ENCODE measurements at regions not wholly inside any gene's neighbourhood (a gene's known extent, or its start where the extent isn't known, plus 50 kb on each side); places are given as distances from the start of the nearest gene placed in this dataset.
A peak's percentile ranks its signal among the peaks of the same experiment; 100 is the strongest.

GRCh38 chr14:25436288-25436875, 386.4 kb upstream of the STXBP6 start:
- DNase-seq (ENCODE audit: extremely low read depth in 1 of 4, low spot score in 3 of 4), result no peak
- no peak overlapping the region for H3K4me3 ChIP-seq
- BruUV-seq (replicated peaks), result no TSS peak
- H3K9me1 ChIP-seq (ENCODE audit: control insufficient read depth, insufficient read depth, low read length), result no peaks in the 10 kb centered on the region
- intact Hi-C loops (cut with micrococcal nuclease) (no loop called here), in situ Hi-C loops (cut with MboI) (no loop called here)
- no peaks in the 10 kb centered on the region for H3K27me3 ChIP-seq (ENCODE audit: control insufficient read depth in 2 of 2, insufficient read depth in 2 of 2, low read length in 2 of 2)
- POLR2A ChIA-PET, result no interaction called here
- no peaks in the 10 kb centered on the region for H4K20me1 ChIP-seq (replicated peaks; ENCODE audit: control insufficient read depth, insufficient read depth, low read length)
- H3K36me3 ChIP-seq (ENCODE audit: control insufficient read depth, insufficient read depth, low read length), result no peaks in the 10 kb centered on the region
- WGBS (ENCODE audit: insufficient coverage, low coverage, missing lambda C conversion rate), result 0% methylated on average over 2 of the region's 2 CpGs
- H3K9me3 ChIP-seq (replicated peaks; ENCODE audit: control insufficient read depth, insufficient read depth, low read depth, low read length), result no peaks in the 10 kb centered on the region
- TF ChIP-seq PKNOX1 (IDR thresholded peaks at IDR 0.05), result no peak
- no peak for TF ChIP-seq PHTF2 (CRISPR knock-in tag; IDR thresholded peaks at IDR 0.05)
- no peak overlapping the region for H3K9ac ChIP-seq (ENCODE audit: insufficient read depth in 1 of 2, low read depth in 2 of 2, low read length in 2 of 2)
- FAIRE-seq, result no peak
- CTCF ChIA-PET (ENCODE audit: low intra/inter-chr PET ratio), result no interaction called here
- H2AFZ ChIP-seq (ENCODE audit: low read depth, low read length), result no peak overlapping the region
- H3K4me2 ChIP-seq (ENCODE audit: insufficient read depth, low read length), result no peak overlapping the region
- H3K79me2 ChIP-seq (ENCODE audit: control insufficient read depth, insufficient read depth, low read length), result no peaks in the 10 kb centered on the region
- H3K27ac ChIP-seq (ENCODE audit: extremely low read depth, low read depth, low read length), result no peak overlapping the region
- no peak for ATAC-seq
- H3K4me1 ChIP-seq (replicated peaks in 1 of 2; ENCODE audit: control insufficient read depth in 2 of 2, insufficient read depth in 2 of 2, low read length in 2 of 2), result no peaks in the 10 kb centered on the region

GRCh38 chr14:25431211-25432076, 381.5 kb upstream of the STXBP6 start:
- no peaks in the 10 kb centered on the region for H3K27me3 ChIP-seq (ENCODE audit: control insufficient read depth in 2 of 2, insufficient read depth in 2 of 2, low read length in 2 of 2)
- CTCF ChIA-PET (ENCODE audit: low intra/inter-chr PET ratio), result no interaction called here
- intact Hi-C loops (cut with micrococcal nuclease), result no loop called here

More at GRCh38 chr14:25431211-25432076, 381.5 kb upstream of the STXBP6 start:
- H2AFZ ChIP-seq (ENCODE audit: low read depth, low read length), result no peak overlapping the region
- H3K36me3 ChIP-seq (ENCODE audit: control insufficient read depth, insufficient read depth, low read length), result no peaks in the 10 kb centered on the region
- no peak for ATAC-seq
- no peaks in the 10 kb centered on the region for H3K79me2 ChIP-seq (ENCODE audit: control insufficient read depth, insufficient read depth, low read length)
- no peak overlapping the region for H3K9ac ChIP-seq (ENCODE audit: insufficient read depth in 1 of 2, low read depth in 2 of 2, low read length in 2 of 2)
- no peak overlapping the region for H3K27ac ChIP-seq (ENCODE audit: extremely low read depth, low read depth, low read length)
- H3K9me1 ChIP-seq (ENCODE audit: control insufficient read depth, insufficient read depth, low read length), result no peaks in the 10 kb centered on the region
- in situ Hi-C loops (cut with MboI), result no loop called here
- H3K9me3 ChIP-seq (replicated peaks; ENCODE audit: control insufficient read depth, insufficient read depth, low read depth, low read length), result no peaks in the 10 kb centered on the region
- no peak overlapping the region for H3K4me3 ChIP-seq
- 1% methylated on average over 18 of the region's 21 CpGs for WGBS (ENCODE audit: insufficient coverage, low coverage, missing lambda C conversion rate)
- DNase-seq (ENCODE audit: extremely low read depth in 1 of 4, low spot score in 3 of 4), result peak in 1 of 4 experiments; percentile 13
- TF ChIP-seq CTCF (IDR thresholded peaks at IDR 0.05 in 2 of 3, conservative IDR thresholded peaks at IDR 0.05 in 1 of 3; ENCODE audit: insufficient read depth in 2 of 3, low read depth in 1 of 3, low read length in 3 of 3), result 0 out of 6 replicates have a peak, but pooled peaks of 1 of the 3 experiments have one; percentile 9
- TF ChIP-seq RAD21 (CRISPR knock-in tag; conservative IDR thresholded peaks at IDR 0.05 in 1 of 2, IDR thresholded peaks at IDR 0.05 in 1 of 2), result peak in 1 of 2 experiments; percentile 31; a peak in 2 of 4 replicates
- TF ChIP-seq DIDO1 (tag; IDR thresholded peaks at IDR 0.05; ENCODE audit: low read depth), result no peak
- TF ChIP-seq PATZ1 (CRISPR knock-in tag; IDR thresholded peaks at IDR 0.05; ENCODE audit: borderline replicate concordance), result no peak
- no peaks in the 10 kb centered on the region for H3K4me1 ChIP-seq (replicated peaks in 1 of 2; ENCODE audit: control insufficient read depth in 2 of 2, insufficient read depth in 2 of 2, low read length in 2 of 2)
- BruUV-seq (replicated peaks), result no TSS peak
- no peak overlapping the region for H3K4me2 ChIP-seq (ENCODE audit: insufficient read depth, low read length)
- FAIRE-seq, result no peak
- POLR2A ChIA-PET, result no interaction called here
- no peaks in the 10 kb centered on the region for H4K20me1 ChIP-seq (replicated peaks; ENCODE audit: control insufficient read depth, insufficient read depth, low read length)

Data from K562 (cell line).